GM19467 (cell line): ENCODE measurements at regions not wholly inside any gene's neighbourhood (a gene's known extent, or its start where the extent isn't known, plus 50 kb on each side); places are given as distances from the start of the nearest gene placed in this dataset.
A peak's percentile ranks its signal among the peaks of the same experiment; 100 is the strongest.

Experiments used
- ATAC-seq: cut with Tn5 transposase; IDR thresholded peaks from one replicate; pipeline ENCODE4 v1.9.1; 2021; ENCODE audit warnings: mild to moderate bottlenecking, moderate library complexity; ENCODE audit not compliant: unreplicated experiment

DNA sequence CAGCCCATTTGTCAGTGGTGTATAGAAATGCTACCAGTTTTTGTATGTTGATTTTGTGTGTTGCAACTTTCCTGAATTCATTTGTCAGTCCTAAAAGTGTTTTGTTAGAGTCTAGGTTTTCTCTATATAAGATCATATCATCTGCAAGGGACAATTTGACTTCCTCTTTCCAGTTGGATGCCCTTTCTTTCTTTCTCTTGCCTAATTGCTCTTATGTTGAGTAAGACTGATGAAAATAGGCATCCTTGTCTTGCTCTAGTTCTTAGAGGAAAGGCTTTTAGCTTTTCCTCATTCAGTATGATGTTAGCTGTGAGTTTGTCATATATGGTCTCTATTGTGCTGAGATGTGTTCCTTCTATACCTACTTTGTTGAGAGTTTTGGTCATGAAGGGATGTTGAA, 161.7 kb upstream of the TPK1 start:
- ATAC-seq: no peak

DNA sequence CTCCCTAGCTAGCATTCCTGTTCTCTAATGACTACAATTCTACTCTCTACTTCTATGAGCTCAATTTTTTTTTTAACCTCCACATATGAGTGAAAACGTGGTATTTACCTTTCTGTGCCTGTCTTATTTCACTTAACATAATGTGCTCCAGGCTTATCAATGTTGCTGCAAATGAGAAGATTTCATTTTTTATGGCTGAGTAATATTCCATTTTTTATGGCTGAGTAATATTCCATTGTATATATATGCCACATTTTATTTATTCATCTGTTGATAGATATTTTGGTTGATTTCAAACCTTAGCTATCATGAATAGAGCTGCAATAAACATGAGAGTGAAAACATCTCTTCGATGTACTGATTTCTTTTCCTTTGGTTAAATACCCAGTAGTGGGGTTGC, 159.6 kb upstream of the TPK1 start:
- ATAC-seq: no peak

DNA sequence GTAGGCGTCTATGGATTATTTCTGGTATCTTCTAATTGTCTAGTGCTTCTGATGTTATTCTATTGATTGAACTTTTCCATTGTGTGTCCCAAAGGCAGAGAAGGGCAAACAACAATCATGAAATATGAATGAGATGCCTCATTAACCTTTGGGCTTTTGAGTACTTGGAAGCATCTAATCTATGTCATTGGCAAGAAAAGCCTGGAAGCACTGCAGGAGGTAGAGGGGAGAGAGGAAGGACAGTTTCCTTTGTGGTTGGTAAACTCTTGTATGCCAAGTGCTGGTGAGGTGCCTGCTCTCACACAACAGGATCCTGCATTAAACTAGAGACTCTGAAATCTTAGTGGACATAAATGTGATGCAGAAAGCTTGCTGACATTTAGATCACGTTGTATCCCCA, 155.2 kb upstream of the TPK1 start:
- ATAC-seq: no peak

DNA sequence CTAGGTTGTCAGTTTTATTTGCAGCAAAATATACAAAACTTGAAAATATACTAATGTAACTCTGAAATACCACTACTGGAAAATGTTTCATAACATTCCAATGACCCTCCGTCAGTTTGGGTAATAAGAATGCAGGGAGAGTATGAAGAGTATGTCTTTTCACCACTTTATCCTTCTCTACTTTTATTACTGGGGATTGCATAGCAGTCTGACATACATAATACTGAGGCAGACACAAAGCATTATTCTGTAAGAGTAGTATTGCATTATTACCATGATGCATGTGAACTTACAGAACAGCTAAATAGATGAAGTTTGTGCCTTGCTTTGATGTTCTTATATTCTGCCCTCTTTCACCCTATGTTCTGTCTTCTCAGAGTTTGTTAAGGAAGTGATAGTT, 151.8 kb upstream of the TPK1 start:
- no peak for ATAC-seq

DNA sequence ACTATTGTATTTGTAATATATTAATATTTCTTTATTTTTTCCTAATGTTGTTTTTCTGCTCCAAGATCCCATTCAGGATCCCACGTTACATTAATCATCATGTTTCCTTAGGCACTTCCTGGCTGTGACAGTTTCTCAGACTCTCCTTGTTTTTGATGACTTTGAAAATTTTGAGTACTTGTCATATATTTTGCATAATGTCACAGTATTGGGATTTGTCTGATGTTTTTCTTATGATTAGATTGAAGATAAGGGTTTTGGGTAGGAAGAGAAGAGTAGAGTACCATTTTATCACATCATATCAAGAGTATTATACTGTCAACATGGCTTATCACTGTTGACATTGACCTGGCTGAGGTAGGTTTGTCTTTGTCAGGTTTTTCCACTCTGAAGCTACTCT, 146.3 kb upstream of the TPK1 start:
- no peak for ATAC-seq

DNA sequence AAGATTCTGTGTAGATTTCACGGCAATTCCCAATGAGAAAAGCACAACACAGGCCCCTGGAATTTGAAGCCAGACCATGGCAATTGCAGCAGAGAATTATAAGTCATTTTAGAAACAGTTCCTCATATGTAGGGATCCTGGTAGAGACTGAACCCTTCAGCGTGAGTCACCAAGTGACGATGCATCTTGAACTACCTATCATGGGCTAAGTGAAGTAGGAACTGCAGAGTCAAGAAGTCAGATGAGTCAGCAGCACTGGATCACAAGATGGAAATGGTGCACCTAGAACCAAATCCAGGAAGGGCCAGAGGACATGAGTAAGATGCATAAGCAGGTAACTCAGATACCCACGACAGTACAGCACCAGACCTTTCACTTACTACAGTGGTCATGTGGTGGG, 140.0 kb upstream of the TPK1 start:
- no peak for ATAC-seq

DNA sequence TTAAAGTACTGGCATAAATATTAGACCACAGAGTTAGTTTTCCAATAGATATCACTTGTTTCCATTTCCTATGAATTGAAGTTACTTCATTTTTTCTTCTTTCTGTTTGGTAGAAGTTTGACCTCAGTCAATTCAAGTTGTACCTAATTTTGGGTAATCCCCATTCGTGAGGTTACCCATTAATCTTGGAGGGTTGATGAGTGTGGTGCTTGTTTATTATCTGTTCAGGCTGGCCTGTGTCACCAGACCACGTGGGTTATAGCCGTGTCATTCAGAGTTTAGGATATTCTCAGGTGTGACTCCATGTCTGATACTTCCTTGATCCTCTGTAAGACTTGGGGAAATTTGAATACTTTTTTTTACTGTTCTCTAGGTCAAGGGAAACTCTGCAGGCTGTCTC, 133.9 kb upstream of the TPK1 start:
- ATAC-seq: no peak

DNA sequence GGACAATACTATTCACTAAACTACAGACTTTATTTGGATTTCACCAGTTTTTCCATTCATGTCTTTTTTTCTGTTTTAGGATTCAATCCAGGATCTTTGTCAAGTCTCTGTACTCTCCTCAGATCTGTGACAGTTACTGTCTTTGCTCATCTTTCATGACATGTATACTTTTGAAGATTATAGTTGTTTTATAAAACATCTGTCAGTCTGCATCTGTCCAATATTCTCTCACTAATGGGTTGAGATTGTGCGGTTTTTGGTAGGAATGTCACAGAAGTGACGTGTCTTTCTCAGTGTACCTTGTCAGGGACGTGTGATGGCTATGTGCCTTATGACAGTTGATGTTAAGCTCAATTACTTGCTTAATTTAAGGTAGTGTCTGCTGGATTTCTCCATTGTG, 124.9 kb upstream of the TPK1 start:
- no peak for ATAC-seq

DNA sequence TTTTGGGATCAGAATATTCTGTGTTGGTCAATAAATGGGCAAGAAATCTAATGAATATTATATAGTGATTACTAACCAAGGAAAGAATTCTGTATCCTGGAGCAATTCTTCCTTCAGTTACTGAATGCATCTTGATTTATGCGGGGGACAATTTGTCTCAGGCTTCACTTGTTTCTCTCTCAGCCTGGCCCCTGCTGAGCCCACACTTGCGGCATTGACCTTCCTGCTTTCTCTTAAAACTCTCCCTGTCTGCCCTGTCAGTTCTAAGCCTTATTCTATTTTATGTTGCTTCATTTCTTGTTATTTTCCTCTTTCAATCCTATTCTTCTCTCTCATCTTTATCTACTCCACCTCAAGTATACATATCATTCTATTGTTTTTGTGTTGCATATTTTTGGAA, 122.1 kb upstream of the TPK1 start:
- no peak for ATAC-seq

DNA sequence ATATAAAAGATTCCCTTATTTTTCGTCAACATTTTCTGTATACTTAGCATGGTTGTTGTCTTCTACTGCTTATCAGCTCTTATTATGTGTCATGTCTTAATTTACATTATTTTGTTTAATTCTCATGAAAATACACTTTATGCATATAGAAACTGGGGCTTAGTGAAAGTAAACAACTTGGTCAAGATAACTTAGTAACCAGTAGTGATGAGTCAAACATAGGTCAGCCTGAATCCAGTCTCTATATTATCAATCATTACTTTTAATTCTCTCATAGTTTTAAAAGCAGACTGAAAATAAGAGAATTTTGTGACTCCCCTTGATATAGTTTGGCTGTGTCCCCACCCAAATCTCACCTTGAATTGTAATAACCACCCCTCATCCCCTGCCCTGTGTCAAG, 119.6 kb upstream of the TPK1 start:
- ATAC-seq: no peak

DNA sequence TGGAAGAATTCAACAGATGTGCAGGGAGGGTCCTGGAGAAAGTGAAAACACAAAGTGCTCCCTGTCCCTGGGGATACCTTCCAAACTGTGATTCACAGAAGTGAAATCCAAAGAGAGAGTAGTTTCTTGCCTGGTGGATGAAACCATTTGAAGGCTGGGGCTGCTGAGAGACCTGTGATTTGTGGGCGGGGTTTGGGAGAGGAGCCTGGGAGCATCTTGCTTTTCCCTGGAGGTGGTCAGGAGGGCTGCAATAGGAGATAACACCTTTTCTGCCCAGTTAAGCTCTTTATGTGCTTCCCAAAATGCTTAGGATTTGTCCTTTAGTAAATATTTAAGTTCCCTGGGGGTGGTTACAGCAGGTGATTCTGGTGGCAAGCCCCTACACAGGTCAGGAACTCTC, 105.3 kb upstream of the TPK1 start:
- no peak for ATAC-seq

DNA sequence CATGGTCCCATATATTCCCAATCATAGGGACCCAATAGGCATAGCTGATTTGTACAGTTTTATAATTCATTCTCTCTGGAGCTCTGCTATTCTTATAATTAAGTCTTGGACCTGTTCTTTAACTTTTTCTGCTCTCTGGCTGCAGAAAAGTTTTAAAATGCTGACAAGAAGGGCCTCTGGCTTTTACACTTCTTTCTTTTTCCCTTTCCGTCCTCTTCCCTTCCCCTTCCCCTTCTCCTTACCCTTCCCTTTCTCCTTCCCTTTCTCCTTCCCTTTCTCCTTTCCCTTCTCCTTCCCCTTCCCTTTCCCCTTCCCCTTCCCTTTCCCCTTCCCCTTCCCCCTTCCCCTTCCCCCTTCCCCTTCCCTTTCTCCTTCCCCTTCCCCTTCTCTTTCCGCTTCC, 101.3 kb upstream of the TPK1 start:
- ATAC-seq: no peak

DNA sequence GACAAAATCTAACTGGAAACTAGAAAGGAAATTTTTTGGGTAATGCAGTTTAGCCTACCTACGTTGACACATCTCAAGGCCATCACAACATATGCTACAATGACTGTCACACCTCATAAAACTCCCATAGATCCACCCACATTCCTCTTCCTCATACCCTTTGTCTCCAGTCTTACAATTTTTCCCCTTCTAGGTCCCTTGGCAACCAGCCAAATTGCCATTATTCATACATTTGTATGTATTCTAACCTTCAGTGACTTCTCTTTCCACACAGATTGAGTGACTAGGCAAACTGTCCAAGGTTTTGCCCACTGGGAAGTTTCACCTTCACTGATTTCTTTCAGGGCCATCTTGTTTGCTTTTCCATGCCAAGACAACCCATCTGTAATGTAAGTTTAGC, 100.5 kb upstream of the TPK1 start:
- ATAC-seq: no peak

DNA sequence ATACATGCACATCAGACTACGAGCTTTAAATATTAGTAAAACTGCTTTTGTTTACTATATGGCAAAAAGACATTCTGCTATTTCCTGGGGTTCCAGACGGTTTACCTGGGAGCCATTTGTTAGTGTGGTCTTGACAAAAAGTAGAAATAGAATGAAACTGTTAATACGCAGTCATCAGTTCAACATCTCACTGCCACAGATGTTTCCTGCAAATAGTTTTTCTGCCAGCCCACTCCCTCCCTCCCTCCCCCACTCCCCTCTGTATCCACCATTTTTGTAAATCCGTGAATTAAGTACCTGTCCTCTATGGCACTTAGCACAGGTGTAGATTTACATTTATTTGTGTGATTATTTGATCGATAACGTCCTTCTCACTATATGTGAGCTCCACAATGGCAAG, 74.6 kb upstream of the TPK1 start:
- no peak for ATAC-seq

DNA sequence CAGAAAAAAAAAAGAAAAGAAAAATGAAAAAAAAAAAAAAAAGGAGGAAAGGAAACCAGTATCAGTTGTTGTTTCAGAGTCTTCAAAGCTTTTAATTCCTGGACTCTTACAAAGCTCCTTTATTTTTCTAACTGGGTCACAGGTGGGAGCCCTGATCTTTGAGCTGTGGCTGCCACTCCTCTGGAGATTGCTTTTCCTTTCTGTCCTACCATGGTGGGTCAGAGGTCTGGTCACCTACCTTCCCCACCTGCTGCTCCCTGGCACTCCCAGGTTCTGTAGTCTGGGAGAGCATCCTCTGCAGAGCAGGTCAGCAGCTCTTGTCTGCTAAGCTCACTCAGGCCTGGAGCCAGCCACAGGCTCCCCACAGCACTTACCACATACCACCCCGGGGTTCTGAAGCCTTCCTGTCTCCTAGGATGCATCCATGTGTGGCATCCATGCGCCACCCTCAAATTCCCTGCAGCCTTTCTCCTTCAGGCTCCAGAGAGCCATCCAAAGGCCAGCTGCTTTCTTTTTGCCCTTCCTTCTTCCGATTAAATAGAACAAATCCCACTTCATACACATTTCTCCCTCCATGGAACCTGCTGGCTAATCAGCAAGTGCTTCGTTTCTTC, 73.2 kb upstream of the TPK1 start:
- no peak for ATAC-seq

DNA sequence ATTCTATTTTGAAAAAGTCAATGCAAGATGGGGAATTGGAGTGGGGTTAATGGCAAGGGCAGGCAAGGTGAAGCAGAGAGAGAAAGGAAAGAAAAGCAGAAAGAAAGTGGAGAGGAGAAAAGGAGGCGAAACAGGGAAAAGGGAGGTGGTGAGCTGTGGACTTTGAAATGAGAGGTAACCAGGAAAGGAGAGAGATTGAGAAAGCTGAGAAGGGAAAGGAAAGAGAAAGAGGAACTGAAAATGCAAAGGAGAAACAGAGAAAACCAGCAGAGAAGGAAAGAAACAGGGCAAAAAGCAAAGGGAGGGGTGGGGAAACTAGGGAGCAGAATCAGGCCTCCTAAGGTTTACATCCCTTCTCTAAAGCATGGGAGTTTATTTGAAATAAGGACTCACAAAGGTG, 72.5 kb upstream of the TPK1 start:
- no peak for ATAC-seq

DNA sequence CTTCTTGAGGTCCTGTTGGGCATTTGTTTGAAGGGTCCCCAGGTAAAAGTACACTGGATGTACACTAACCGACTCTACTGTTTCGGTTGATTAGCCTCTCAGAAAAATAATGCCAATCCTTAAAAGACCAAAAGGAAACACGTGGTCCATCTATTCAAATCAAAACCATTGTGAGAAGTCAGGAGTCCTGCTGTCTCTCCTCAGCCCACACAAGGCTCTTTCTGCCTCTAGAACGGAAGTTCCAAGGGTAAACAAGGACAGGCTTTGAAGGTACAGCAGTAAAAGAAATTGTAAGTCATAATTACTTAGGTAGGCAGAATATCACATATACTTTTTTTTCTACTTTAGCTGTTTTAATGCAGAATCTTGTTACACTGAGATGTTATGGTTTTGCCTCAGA, 71.7 kb upstream of the TPK1 start:
- peak; percentile 68 for ATAC-seq

DNA sequence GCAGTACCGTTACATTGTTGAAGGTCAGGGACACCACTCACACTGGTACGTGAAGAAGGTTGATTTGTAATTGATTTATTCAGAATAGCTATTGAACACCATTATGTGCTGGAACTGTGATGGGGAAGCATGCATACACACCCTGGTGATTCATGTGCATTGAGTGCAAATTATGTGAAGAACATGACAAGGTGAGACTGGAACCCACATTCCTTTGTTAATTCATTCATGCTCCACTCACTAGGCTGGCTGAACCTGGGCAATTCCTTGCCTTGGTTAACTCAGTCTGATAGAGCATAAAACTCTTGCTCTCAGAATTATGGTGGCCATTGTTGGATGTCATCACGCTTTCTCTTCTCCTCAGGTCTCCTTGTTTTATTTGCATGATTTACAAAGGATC, 67.3 kb upstream of the TPK1 start:
- no peak for ATAC-seq

DNA sequence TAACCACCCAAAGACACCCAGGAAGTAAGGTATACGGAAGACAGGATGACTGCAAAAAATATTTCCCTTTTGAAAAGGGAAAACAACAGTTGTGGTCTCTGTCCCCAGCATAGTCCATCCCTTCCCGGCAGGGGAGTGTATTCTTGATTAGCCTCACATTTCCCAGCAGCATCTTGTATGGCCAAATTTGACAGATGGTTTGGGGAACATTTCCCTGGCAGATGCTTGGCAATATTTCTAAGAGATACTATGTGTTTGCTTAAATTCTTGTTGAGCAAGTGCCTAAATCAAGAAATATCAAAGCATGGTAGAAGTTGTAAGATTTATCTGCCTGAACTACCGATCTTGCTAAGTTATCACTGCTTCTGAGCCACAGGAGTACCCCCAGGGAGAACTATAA, 56.9 kb upstream of the TPK1 start:
- no peak for ATAC-seq
